CD8-positive, alpha-beta memory T cell (primary cell): ENCODE measurements at regions not wholly inside any gene's neighbourhood (a gene's known extent, or its start where the extent isn't known, plus 50 kb on each side); places are given as distances from the start of the nearest gene placed in this dataset.

ENCODE experiments used
- CTCF ChIA-PET: fragments of 350-600 bp; sonication (Branson Sonifier 250); formaldehyde crosslinking; loops from one replicate; lab custom pipeline; 2021; ENCODE audit warnings: antibody characterized with exemption; lab: Charles Lee
- POLR2A ChIA-PET: fragments of 350-600 bp; sonication (Branson Sonifier 250); formaldehyde crosslinking; loops from one replicate; lab custom pipeline; 2021; ENCODE audit warnings: antibody characterized with exemption; lab: Charles Lee
- DNase-seq, 5 donors: peaks; one replicate each; pipeline versions ENCODE4 v3.0.0 to v3.0.0-alpha.2; 2020 to 2022; ENCODE audit warnings: mixed read lengths in 1 of 5
- H3K27ac ChIP-seq: one replicate; pipeline ENCODE4 v1.7.0; 2013; ENCODE audit warnings: low read depth, mild to moderate bottlenecking, low read length, moderate library complexity
- H3K27me3 ChIP-seq: 2 replicates; pipeline ENCODE4 v1.7.0; 2013; ENCODE audit warnings: low read length, mild to moderate bottlenecking; ENCODE audit not compliant: insufficient read depth, poor library complexity, severe bottlenecking
- H3K36me3 ChIP-seq: 2 replicates; pipeline ENCODE4 v1.7.0; 2013; ENCODE audit warnings: mild to moderate bottlenecking, low read length, moderate library complexity; ENCODE audit not compliant: insufficient read depth
- H3K4me1 ChIP-seq: 2 replicates; pipeline ENCODE4 v1.7.0; 2013; ENCODE audit warnings: mild to moderate bottlenecking, low read length, moderate library complexity; ENCODE audit not compliant: insufficient read depth
- H3K4me3 ChIP-seq: 2 replicates; pipeline ENCODE4 v1.7.0; 2013; ENCODE audit warnings: mild to moderate bottlenecking, low read length
- H3K9me3 ChIP-seq: 2 replicates; pipeline ENCODE4 v1.7.0; 2013; ENCODE audit warnings: mild to moderate bottlenecking, low read length
- H3K27ac Mint-ChIP-seq, 8 donors: one replicate each; pipeline ENCODE4 v1.8.0; 2020 to 2021; ENCODE audit warnings: mixed read lengths in 8 of 8, mild to moderate bottlenecking in 6 of 8, inconsistent platforms in 3 of 8, moderate library complexity in 3 of 8
- H3K27me3 Mint-ChIP-seq, 2 donors: one replicate each; pipeline ENCODE4 v1.8.0; 2020 to 2021; ENCODE audit warnings: mixed read lengths in 2 of 2, mild to moderate bottlenecking in 1 of 2, moderate library complexity in 1 of 2
- H3K36me3 Mint-ChIP-seq, 3 donors: one replicate each; pipeline ENCODE4 v1.8.0; 2020 to 2021; ENCODE audit warnings: mixed read lengths in 3 of 3, inconsistent platforms in 1 of 3, mild to moderate bottlenecking in 1 of 3
- H3K4me1 Mint-ChIP-seq, 3 donors: one replicate each; pipeline ENCODE4 v1.8.0; 2020 to 2021; ENCODE audit warnings: mixed read lengths in 3 of 3, inconsistent platforms in 1 of 3, mild to moderate bottlenecking in 1 of 3
- H3K4me3 Mint-ChIP-seq, 7 donors: one replicate each; pipeline ENCODE4 v1.8.0; 2020 to 2021; ENCODE audit warnings: mixed read lengths in 7 of 7, mild to moderate bottlenecking in 6 of 7, moderate library complexity in 4 of 7, inconsistent platforms in 2 of 7
- H3K9me3 Mint-ChIP-seq, 5 donors: one replicate each; pipeline ENCODE4 v1.8.0; 2020 to 2022; ENCODE audit warnings: mixed read lengths in 5 of 5, mild to moderate bottlenecking in 3 of 5, moderate library complexity in 2 of 5, inconsistent platforms in 1 of 5

DNA sequence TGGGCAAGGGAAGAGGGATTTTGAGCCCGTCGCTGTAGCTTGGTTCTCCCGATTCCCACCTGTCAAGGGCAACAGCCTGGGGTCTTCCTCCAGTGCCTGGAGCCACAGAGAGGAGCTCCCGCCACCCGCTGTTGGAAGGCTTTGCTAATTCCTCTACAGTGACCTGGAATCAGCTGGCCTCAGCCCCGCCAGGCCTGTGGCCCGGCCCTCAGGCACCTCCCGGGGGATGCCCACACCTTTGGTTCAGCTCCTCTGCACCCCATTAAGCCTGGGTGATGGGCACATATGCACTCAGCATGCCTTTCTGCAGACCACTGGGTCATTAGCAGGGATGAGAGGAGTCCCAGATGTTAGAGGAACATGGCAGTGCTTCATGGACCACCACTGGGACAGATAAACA, 121.4 kb upstream of the MKI67 start:
- H3K27me3 ChIP-seq: no peaks in the 10 kb centered on the region
- H3K9me3 ChIP-seq: no peaks in the 10 kb centered on the region
- Mint-ChIP-seq H3K27me3 (peaks cover 2 to 5% of the 10 kb centered on the region in 2 donors), H3K4me1 (no peaks in the 10 kb centered on the region), H3K36me3 (no peaks in the 10 kb centered on the region), H3K9me3 (peaks cover 0 to 4% (median 0%) of the 10 kb centered on the region in 5 donors), H3K4me3 (no peak overlapping the region), H3K27ac (no peak overlapping the region)
- no peaks in the 10 kb centered on the region for H3K4me1 ChIP-seq
- H3K4me3 ChIP-seq: no peak overlapping the region
- ChIA-PET CTCF (interaction anchor here (0.7 kb wide), 1 partner anchor 11 kb away, joined by 4 read pairs; no protein-coding TSS in a partner anchor), POLR2A (no interaction called here)
- H3K36me3 ChIP-seq: no peaks in the 10 kb centered on the region
- no peak for DNase-seq
- H3K27ac ChIP-seq: no peak overlapping the region

DNA sequence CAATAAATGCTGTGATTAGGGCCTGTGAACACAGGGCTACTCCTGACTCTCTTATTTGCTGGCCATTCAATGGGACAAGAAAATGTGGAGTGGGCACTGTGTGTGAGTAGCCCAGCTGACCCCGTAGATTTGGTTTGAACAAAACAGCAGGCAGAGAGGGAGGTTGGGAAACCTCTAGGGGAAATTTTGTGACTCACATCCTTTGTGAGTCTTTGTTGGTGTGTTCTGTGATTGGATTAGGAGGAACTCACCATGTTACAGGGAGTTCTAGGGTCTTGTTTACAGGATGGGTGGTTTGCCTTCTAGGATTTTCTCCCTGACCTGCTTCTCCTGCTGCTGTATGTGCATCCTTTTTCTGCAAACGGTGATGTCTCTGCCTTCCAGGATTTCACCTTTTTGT, 128.3 kb upstream of the MKI67 start:
- Histone ChIP-seq H3K9me3 (no peaks in the 10 kb centered on the region), H3K4me1 (no peaks in the 10 kb centered on the region), H3K4me3 (no peak overlapping the region), H3K36me3 (no peaks in the 10 kb centered on the region), H3K27me3 (no peaks in the 10 kb centered on the region), H3K27ac (no peak overlapping the region)
- Mint-ChIP-seq H3K4me3 (no peak overlapping the region), H3K36me3 (no peaks in the 10 kb centered on the region), H3K9me3 (no peaks in the 10 kb centered on the region), H3K4me1 (no peaks in the 10 kb centered on the region), H3K27ac (no peak overlapping the region), H3K27me3 (peaks cover 0 to 16% of the 10 kb centered on the region in 2 donors)
- ChIA-PET POLR2A (no interaction called here), CTCF (no interaction called here)
- no peak for DNase-seq

DNA sequence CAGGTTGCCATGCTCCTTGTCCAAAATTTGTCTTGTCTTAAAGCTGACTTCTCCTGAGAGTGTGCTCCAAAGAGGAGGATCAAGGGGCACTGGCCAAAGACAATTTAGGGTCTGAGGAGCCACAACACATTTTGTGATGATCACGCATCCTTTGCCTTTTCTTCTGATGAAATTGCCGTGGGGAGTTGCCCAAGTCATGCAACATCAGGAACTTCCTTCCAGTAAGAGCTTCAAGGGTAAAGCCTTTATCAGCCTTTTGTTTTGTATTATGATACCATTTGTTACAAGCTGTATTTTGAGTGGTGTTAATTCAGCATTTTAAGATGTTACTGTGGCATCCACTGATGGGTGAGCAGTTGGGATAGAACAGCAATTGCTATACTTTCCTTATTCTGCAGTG, 131.2 kb upstream of the MKI67 start:
- Histone ChIP-seq H3K27me3 (no peaks in the 10 kb centered on the region), H3K36me3 (no peaks in the 10 kb centered on the region), H3K9me3 (no peaks in the 10 kb centered on the region), H3K4me1 (no peaks in the 10 kb centered on the region), H3K27ac (no peak overlapping the region), H3K4me3 (no peak overlapping the region)
- H3K27me3 Mint-ChIP-seq: peaks cover 2 to 24% of the 10 kb centered on the region in 2 donors
- POLR2A ChIA-PET: no interaction called here
- H3K4me1 Mint-ChIP-seq: no peaks in the 10 kb centered on the region
- no peaks in the 10 kb centered on the region for H3K9me3 Mint-ChIP-seq
- CTCF ChIA-PET: no interaction called here
- H3K4me3 Mint-ChIP-seq: no peak overlapping the region
- no peaks in the 10 kb centered on the region for H3K36me3 Mint-ChIP-seq
- DNase-seq: no peak
- no peak overlapping the region for H3K27ac Mint-ChIP-seq

DNA sequence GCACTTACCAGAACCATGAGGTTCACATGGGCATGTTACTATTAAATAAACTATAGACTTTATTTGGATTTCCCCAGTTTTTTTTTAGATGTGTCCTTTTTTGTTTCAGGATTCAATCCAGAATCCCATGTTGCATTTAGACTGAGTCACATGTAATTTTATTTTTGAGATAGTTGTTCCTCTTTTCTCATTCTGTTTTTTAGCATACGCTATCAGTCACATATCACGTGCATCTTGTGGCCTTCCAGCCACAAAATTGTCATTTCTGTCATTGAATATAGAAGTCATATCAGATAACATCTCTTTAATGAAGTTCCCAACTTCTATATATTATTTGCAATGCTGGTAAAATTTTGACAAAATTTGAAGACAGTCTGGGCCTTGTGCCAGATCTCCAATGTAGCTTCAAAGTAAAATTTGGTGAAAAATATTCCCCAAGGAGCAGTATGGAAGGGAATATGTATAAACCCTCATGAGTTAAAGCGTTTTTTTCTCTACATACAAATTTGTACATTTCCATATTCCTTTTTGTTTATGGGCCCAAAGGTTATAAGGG, 132.3 kb upstream of the MKI67 start:
- H3K27me3 Mint-ChIP-seq: peaks cover 3 to 30% of the 10 kb centered on the region in 2 donors
- H3K9me3 Mint-ChIP-seq: no peaks in the 10 kb centered on the region
- no peak overlapping the region for H3K4me3 ChIP-seq
- H3K36me3 ChIP-seq: no peaks in the 10 kb centered on the region
- H3K27me3 ChIP-seq: peaks cover 3% of the 10 kb centered on the region
- H3K9me3 ChIP-seq: no peaks in the 10 kb centered on the region
- no peak overlapping the region for H3K4me3 Mint-ChIP-seq
- ChIA-PET POLR2A (no interaction called here), CTCF (no interaction called here)
- H3K36me3 Mint-ChIP-seq: no peaks in the 10 kb centered on the region
- H3K4me1 ChIP-seq: no peaks in the 10 kb centered on the region
- H3K27ac Mint-ChIP-seq: no peak overlapping the region
- no peak overlapping the region for H3K27ac ChIP-seq
- no peak for DNase-seq
- H3K4me1 Mint-ChIP-seq: no peaks in the 10 kb centered on the region

DNA sequence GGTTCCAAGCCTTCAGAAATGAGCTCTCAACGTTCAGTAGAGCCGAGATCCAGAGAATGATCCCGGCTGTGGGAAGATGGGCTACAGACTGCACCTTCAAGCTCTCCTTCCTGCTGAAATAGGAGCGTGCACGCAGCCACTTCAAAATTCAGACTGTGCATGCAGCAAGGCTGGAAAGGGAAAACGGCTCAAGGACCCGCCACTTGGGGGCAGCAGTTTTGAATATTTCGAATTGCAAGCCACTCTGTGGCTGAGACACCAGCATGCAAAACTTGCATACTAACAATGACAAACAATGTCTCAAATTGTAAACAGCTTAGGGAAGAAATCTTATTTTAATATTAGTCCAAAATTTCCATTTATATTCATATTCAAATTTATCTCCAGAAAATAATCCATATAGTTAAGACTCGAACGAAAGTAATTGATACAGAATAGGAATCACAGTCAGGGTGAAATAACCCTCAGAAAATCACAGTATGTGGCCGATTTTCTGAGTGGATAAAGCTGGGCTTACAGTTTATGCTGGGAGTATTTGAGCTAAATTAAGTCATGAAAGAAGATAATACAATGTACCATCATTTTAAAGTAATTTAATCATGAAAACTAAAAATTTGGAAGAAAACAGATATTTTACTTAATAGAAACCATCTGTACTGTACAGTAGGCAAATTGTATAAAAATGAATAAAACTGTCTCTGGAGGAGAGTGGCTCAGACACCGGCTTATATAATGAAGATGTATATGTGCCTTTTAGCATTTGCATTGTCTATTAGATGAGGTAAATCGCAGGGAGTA, 137.9 kb upstream of the MKI67 start:
- no peak overlapping the region for H3K27ac Mint-ChIP-seq
- H3K27me3 ChIP-seq: peaks cover 6% of the 10 kb centered on the region
- peaks cover 0 to 5% (median 0%) of the 10 kb centered on the region in 3 donors for H3K36me3 Mint-ChIP-seq
- H3K9me3 ChIP-seq: no peaks in the 10 kb centered on the region
- POLR2A ChIA-PET: no interaction called here
- H3K36me3 ChIP-seq: no peaks in the 10 kb centered on the region
- H3K4me1 Mint-ChIP-seq: peaks cover 0 to 4% (median 0%) of the 10 kb centered on the region in 3 donors
- H3K4me3 Mint-ChIP-seq: no peak overlapping the region
- no peak overlapping the region for H3K4me3 ChIP-seq
- CTCF ChIA-PET: interaction anchor here (0.8 to 1.7 kb wide), 6 partner anchors 9 to 86 kb away, joined by 3 to 5 read pairs (median 3); no protein-coding TSS in a partner anchor
- H3K27me3 Mint-ChIP-seq: peaks cover 24 to 59% of the 10 kb centered on the region in 2 donors
- H3K27ac ChIP-seq: no peak overlapping the region
- no peaks in the 10 kb centered on the region for H3K9me3 Mint-ChIP-seq
- DNase-seq: peak in 4 of 5 donors; percentile 3 to 30 (median 26)
- no peaks in the 10 kb centered on the region for H3K4me1 ChIP-seq

DNA sequence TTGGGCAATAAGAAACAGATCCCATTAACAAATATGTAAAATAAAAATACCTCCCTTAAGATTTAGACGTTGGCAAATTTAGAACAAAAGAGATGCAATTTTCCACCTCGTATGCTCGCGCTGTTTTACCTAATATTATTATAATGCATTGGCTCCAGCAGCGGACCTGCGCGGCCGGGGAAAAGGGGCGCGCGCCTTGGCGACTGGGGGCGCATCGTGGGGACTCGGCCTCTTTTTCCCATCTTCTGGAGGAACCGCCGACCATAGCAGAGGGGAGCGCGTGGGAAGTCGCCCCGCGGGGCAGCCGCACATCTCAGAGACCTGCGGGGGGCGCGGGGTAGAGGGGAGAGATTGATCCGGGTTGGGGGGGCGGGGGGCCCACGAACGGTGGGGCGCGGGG, 139.4 kb upstream of the MKI67 start:
- H3K36me3 ChIP-seq: no peaks in the 10 kb centered on the region
- POLR2A ChIA-PET: no interaction called here
- Mint-ChIP-seq H3K4me3 (no peak overlapping the region), H3K27me3 (peaks cover 28 to 69% of the 10 kb centered on the region in 2 donors), H3K36me3 (peaks cover 0 to 5% (median 0%) of the 10 kb centered on the region in 3 donors), H3K4me1 (peaks cover 0 to 4% (median 0%) of the 10 kb centered on the region in 3 donors), H3K9me3 (no peaks in the 10 kb centered on the region), H3K27ac (no peak overlapping the region)
- H3K4me1 ChIP-seq: no peaks in the 10 kb centered on the region
- H3K27ac ChIP-seq: no peak overlapping the region
- no peak overlapping the region for H3K4me3 ChIP-seq
- no peak for DNase-seq
- H3K9me3 ChIP-seq: no peaks in the 10 kb centered on the region
- peaks cover 6% of the 10 kb centered on the region for H3K27me3 ChIP-seq
- CTCF ChIA-PET: no interaction called here

DNA sequence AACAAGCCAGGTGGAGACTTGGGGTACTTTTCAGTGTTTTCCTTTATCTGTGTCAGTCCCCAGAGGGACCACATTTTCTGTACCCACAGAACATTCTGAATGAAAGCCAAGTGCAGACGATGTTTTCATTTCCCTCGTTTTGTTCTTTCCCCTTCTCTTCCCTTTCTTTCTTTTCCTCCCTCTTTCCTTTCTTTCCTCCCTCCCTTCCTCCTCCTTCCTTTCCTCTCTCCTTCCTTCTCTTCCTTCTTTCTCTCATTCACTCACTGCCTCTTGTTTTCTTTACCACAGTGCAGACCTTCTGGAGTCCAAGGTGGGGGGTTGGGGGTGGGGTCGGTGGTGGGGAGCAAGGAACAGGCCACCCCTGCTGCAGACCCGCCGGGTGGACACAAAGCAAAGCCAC, 141.4 kb upstream of the MKI67 start:
- Mint-ChIP-seq H3K9me3 (no peaks in the 10 kb centered on the region), H3K4me1 (peaks cover 0 to 4% (median 0%) of the 10 kb centered on the region in 3 donors), H3K27me3 (peaks cover 32 to 74% of the 10 kb centered on the region in 2 donors), H3K36me3 (peaks cover 0 to 5% (median 0%) of the 10 kb centered on the region in 3 donors), H3K4me3 (no peak overlapping the region), H3K27ac (no peak overlapping the region)
- DNase-seq: no peak
- Histone ChIP-seq H3K36me3 (no peaks in the 10 kb centered on the region), H3K9me3 (no peaks in the 10 kb centered on the region), H3K4me1 (no peaks in the 10 kb centered on the region), H3K4me3 (no peak overlapping the region), H3K27ac (no peak overlapping the region), H3K27me3 (peaks cover 6% of the 10 kb centered on the region)
- ChIA-PET CTCF (no interaction called here), POLR2A (no interaction called here)

DNA sequence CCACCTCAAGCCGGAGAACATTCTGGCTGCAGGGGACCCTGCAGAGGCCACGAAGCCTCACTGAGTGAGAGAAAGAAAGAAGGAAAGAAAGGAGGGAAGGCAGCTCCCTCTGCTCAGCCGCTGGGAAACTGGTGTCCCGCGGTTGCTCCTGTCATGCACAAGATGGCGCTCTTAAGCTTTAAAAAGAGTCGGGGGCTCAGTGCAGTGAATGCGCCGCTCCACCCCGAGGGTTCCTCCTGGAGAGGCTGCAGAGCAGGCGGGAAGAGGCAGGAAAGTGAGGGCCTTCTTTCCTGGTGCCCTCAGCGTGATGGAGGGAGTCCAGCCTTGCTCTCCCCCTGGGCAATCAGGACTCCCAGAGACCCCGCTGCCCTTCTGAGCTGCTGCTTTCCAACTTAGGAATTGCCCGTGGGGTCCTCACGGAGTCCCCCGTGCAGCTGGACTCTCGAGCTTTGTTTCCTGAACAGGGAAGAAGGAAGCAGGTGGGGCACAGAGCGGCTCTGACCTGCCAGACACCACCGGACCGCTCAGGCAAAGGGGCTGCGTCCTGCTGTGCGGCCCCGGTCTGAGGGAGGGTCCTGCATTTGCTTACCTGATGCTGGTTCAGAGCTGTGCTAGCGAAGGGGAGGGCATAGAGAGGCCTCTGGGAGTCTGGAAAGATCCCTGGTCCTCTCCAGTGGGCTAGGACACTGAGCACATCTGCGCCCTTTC, 141.9 kb upstream of the MKI67 start:
- no peaks in the 10 kb centered on the region for H3K9me3 Mint-ChIP-seq
- CTCF ChIA-PET: no interaction called here

More for the DNA sequence above, 141.9 kb upstream of the MKI67 start:
- H3K4me3 ChIP-seq: no peak overlapping the region
- H3K36me3 ChIP-seq: no peaks in the 10 kb centered on the region
- H3K9me3 ChIP-seq: no peaks in the 10 kb centered on the region
- Mint-ChIP-seq H3K36me3 (peaks cover 0 to 5% (median 0%) of the 10 kb centered on the region in 3 donors), H3K4me1 (peaks cover 0 to 4% (median 0%) of the 10 kb centered on the region in 3 donors), H3K27ac (no peak overlapping the region), H3K4me3 (no peak overlapping the region), H3K27me3 (peaks cover 32 to 71% of the 10 kb centered on the region in 2 donors)
- peaks cover 6% of the 10 kb centered on the region for H3K27me3 ChIP-seq
- DNase-seq: no peak
- no peak overlapping the region for H3K27ac ChIP-seq
- POLR2A ChIA-PET: no interaction called here
- no peaks in the 10 kb centered on the region for H3K4me1 ChIP-seq
